ENCODE measurements at regions not wholly inside any gene's neighbourhood (a gene's known extent, or its start where the extent isn't known, plus 50 kb on each side); places are given as distances from the start of the nearest gene placed in this dataset.

DNA sequence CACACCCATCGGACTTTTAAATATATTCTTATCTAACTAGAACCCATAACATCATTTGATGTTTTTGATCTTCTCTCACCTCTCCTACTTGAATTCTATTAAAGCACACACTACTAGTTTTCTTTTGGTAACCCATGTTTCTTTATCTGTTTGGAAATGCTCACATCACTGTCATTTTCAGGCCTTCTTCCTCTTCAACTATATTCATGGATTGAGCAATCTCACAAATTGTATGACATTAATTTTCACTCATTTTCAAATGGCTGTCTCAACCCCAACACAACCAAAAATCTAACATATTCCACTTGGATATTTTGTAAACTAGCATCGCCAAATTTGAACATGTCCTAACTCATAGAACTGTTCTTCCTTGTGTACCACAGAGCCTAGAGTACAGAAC lies 488.0 kb upstream of the SEMA3A start:
- no peak overlapping the region for H3K27ac ChIP-seq
- H3K9ac ChIP-seq = no peak overlapping the region
- no peaks in the 10 kb centered on the region; the same call in 1 of the 2 replicates for H3K9me2 ChIP-seq (ENCODE audit: insufficient read depth)
- H3K79me2 ChIP-seq (ENCODE audit: insufficient read depth) = no peaks in the 10 kb centered on the region
- H3K4me1 ChIP-seq (ENCODE audit: insufficient read depth) = peaks cover 26% of the 10 kb centered on the region
- no peak overlapping the region for H3K4me2 ChIP-seq (ENCODE audit: unreplicated experiment)
- WGBS, 2 experiments (ENCODE audit: low coverage in 1 of 2, low lambda C conversion rate in 2 of 2, missing lambda C conversion rate in 2 of 2) = 98 to 99% methylated on average over 2 of the region's 2 CpGs
- no peak for DNase-seq
- H2AFZ ChIP-seq = no peak overlapping the region
- no peaks in the 10 kb centered on the region for H3F3A ChIP-seq (ENCODE audit: insufficient read depth)
- no peak overlapping the region for H3K4me3 ChIP-seq
- TF ChIP-seq EZH2 (IDR thresholded peaks at IDR 0.05; ENCODE audit: insufficient read depth, poor library complexity, severe bottlenecking) (no peak), EZH2phosphoT487 (IDR thresholded peaks at IDR 0.05; ENCODE audit: insufficient read depth, low read depth) (no peak)
- in situ Hi-C loops (cut with MboI) = no loop called here
- no peaks in the 10 kb centered on the region for H3K27me3 ChIP-seq (replicated peaks; ENCODE audit: insufficient read depth)
- H4K20me1 ChIP-seq (ENCODE audit: insufficient read depth) = no peaks in the 10 kb centered on the region
- no peaks in the 10 kb centered on the region for H3K9me3 ChIP-seq (ENCODE audit: low read depth)
- no peaks in the 10 kb centered on the region for H3K36me3 ChIP-seq (ENCODE audit: low read depth)

DNA sequence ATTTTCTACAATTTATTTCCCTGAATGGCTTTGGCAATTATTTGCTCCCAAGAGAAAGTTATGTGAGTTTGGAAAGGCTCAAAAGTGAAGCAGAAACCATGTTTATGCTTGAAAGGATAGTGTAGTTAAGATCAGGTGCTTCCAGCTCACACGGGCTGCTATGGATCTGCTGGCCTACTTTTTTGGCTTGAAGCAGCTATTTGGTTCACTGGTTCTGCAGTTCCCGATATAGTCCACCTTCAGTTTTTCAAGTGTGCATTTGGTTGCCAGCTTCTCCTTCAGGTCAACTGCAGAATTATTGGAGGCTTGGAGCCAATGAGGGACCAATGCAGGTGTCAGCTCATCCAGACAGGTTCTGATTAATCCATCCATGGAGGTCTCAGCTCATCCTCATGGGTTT lies 484.3 kb upstream of the SEMA3A start:
- in situ Hi-C loops (cut with MboI) = no loop called here
- TF ChIP-seq EZH2 (IDR thresholded peaks at IDR 0.05; ENCODE audit: insufficient read depth, poor library complexity, severe bottlenecking) (no peak), EZH2phosphoT487 (IDR thresholded peaks at IDR 0.05; ENCODE audit: insufficient read depth, low read depth) (no peak)
- Histone ChIP-seq H3K9ac (no peak overlapping the region), H3K79me2 (ENCODE audit: insufficient read depth) (no peaks in the 10 kb centered on the region), H3K9me3 (ENCODE audit: low read depth) (no peaks in the 10 kb centered on the region), H3K4me3 (no peak overlapping the region), H3K27ac (no peak overlapping the region), H3K4me2 (ENCODE audit: unreplicated experiment) (no peak overlapping the region), H3K36me3 (ENCODE audit: low read depth) (no peaks in the 10 kb centered on the region), H3K4me1 (ENCODE audit: insufficient read depth) (peaks cover 22% of the 10 kb centered on the region), H3F3A (ENCODE audit: insufficient read depth) (no peaks in the 10 kb centered on the region), H3K9me2 (ENCODE audit: insufficient read depth) (no peaks in the 10 kb centered on the region), H3K27me3 (replicated peaks; ENCODE audit: insufficient read depth) (no peaks in the 10 kb centered on the region), H4K20me1 (ENCODE audit: insufficient read depth) (no peaks in the 10 kb centered on the region), H2AFZ (no peak overlapping the region)
- DNase-seq = no peak
- 79 to 82% methylated on average over 2 of the region's 2 CpGs for WGBS, 2 experiments (ENCODE audit: low coverage in 1 of 2, low lambda C conversion rate in 2 of 2, missing lambda C conversion rate in 2 of 2)

DNA sequence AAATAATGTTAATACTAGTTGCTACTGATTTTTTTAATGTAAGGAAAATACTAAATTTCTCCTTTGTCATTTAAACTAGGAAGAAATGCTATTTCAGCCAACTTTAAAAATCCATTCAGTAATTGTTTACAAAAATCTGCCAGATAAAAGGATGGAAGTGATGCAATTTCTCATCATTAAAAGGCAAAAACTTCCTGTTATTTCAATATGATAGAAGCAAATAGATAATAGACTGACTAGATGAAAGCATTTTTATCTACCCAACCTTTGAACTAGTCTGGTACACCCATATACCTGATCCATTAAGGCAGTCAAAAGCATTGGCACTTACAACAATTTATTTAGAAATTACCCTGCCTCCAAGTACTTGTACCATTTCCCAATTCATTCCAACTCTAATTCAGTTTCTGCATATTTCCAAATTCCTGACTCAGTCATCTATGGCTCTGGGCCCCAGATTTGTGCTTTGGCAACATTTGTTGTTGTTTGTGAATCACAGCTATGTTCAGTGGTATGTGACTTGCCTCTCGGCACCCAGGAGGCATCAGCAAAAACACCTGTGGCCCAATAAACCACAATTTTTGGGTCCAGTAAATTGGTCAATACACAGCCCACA lies 482.6 kb upstream of the SEMA3A start:
- H3K9me2 ChIP-seq (ENCODE audit: insufficient read depth) = no peaks in the 10 kb centered on the region
- no peaks in the 10 kb centered on the region for H3K79me2 ChIP-seq (ENCODE audit: insufficient read depth)
- H2AFZ ChIP-seq = no peak overlapping the region
- H3K36me3 ChIP-seq (ENCODE audit: low read depth) = no peaks in the 10 kb centered on the region
- H4K20me1 ChIP-seq (ENCODE audit: insufficient read depth) = no peaks in the 10 kb centered on the region
- in situ Hi-C loops (cut with MboI) = no loop called here
- H3K4me2 ChIP-seq (ENCODE audit: unreplicated experiment) = no peak overlapping the region
- no peaks in the 10 kb centered on the region for H3K9me3 ChIP-seq (ENCODE audit: low read depth)
- H3K4me3 ChIP-seq = no peak overlapping the region
- H3K9ac ChIP-seq = no peak overlapping the region
- H3K4me1 ChIP-seq (ENCODE audit: insufficient read depth) = peaks cover 22% of the 10 kb centered on the region
- H3K27ac ChIP-seq = no peak overlapping the region
- WGBS, 2 experiments (ENCODE audit: low coverage in 1 of 2, low lambda C conversion rate in 2 of 2, missing lambda C conversion rate in 2 of 2) = 0 to 10% methylated on average over 1 of the region's 1 CpG
- H3K27me3 ChIP-seq (replicated peaks; ENCODE audit: insufficient read depth) = no peaks in the 10 kb centered on the region
- TF ChIP-seq EZH2 (IDR thresholded peaks at IDR 0.05; ENCODE audit: insufficient read depth, poor library complexity, severe bottlenecking) = no peak
- TF ChIP-seq EZH2phosphoT487 (IDR thresholded peaks at IDR 0.05; ENCODE audit: insufficient read depth, low read depth) = no peak
- H3F3A ChIP-seq (ENCODE audit: insufficient read depth) = no peaks in the 10 kb centered on the region
- DNase-seq = peak; percentile 80

DNA sequence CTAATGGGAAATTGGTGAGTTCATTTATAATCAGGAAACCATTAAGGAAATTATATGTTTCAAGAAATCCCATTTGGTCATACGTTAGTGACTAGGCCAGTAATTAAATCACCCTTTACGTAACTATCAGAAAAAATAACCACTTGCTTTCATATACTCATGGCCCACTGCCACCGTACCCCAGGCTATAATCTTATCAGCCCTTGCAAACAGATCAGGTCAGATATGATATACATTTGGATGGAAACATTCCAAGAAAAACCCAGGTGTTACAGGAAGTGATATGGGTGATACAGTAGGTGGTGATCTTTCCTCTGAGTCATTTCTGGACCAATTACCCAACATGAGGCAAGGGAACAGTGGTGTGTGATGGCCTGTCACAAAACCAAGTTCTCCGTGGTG lies 481.0 kb upstream of the SEMA3A start:
- no peak overlapping the region for H3K9ac ChIP-seq
- H3K36me3 ChIP-seq (ENCODE audit: low read depth) = no peaks in the 10 kb centered on the region
- no peak overlapping the region for H3K4me2 ChIP-seq (ENCODE audit: unreplicated experiment)
- no peaks in the 10 kb centered on the region for H3F3A ChIP-seq (ENCODE audit: insufficient read depth)
- H3K4me1 ChIP-seq (ENCODE audit: insufficient read depth) = peaks cover 22% of the 10 kb centered on the region
- no peak overlapping the region for H3K27ac ChIP-seq
- TF ChIP-seq EZH2 (IDR thresholded peaks at IDR 0.05; ENCODE audit: insufficient read depth, poor library complexity, severe bottlenecking) = no peak
- no peak for TF ChIP-seq EZH2phosphoT487 (IDR thresholded peaks at IDR 0.05; ENCODE audit: insufficient read depth, low read depth)
- no peaks in the 10 kb centered on the region for H3K27me3 ChIP-seq (replicated peaks; ENCODE audit: insufficient read depth)
- no peak for DNase-seq
- 98 to 99% methylated on average over 4 of the region's 4 CpGs for WGBS, 2 experiments (ENCODE audit: low coverage in 1 of 2, low lambda C conversion rate in 2 of 2, missing lambda C conversion rate in 2 of 2)
- no peak overlapping the region for H3K4me3 ChIP-seq
- in situ Hi-C loops (cut with MboI) = no loop called here
- H3K79me2 ChIP-seq (ENCODE audit: insufficient read depth) = no peaks in the 10 kb centered on the region
- no peaks in the 10 kb centered on the region for H4K20me1 ChIP-seq (ENCODE audit: insufficient read depth)
- H3K9me3 ChIP-seq (ENCODE audit: low read depth) = no peaks in the 10 kb centered on the region
- H2AFZ ChIP-seq = no peak overlapping the region
- H3K9me2 ChIP-seq (ENCODE audit: insufficient read depth) = no peaks in the 10 kb centered on the region

All from GM23248 (cell line).